ENCODE measurements at regions not wholly inside any gene's neighbourhood (a gene's known extent, or its start where the extent isn't known, plus 50 kb on each side); places are given as distances from the start of the nearest gene placed in this dataset.
"Not testable (repeated sequence)": the region's sequence is repeated elsewhere in the genome, so short reads cannot be mapped to it uniquely, and the experiment has no call there.

- DNase-seq (ENCODE audit: low read depth in 1 of 2, low spot score in 1 of 2) = no peak
Observed at GRCh38 chr3:177382944-177383343, 185.7 kb upstream of the TBL1XR1 start.

- no peak for DNase-seq (ENCODE audit: low read depth in 1 of 2, low spot score in 1 of 2)
Observed at GRCh38 chr3:177385186-177385585, 187.9 kb upstream of the TBL1XR1 start.

GRCh38 chr3:177385831-177386301 lies 188.6 kb upstream of the TBL1XR1 start:
- no peak for DNase-seq (ENCODE audit: low read depth in 1 of 2, low spot score in 1 of 2)

- no peak for DNase-seq (ENCODE audit: low read depth in 1 of 2, low spot score in 1 of 2)
Observed at GRCh38 chr3:177388209-177388608, 190.9 kb upstream of the TBL1XR1 start.

- not testable (repeated sequence) for DNase-seq (ENCODE audit: low read depth in 1 of 2, low spot score in 1 of 2)
Observed at GRCh38 chr3:177394231-177395024, 197.1 kb upstream of the TBL1XR1 start.

- DNase-seq (ENCODE audit: low read depth in 1 of 2, low spot score in 1 of 2) = no peak
Observed at GRCh38 chr3:177396733-177397132, 199.5 kb upstream of the TBL1XR1 start.

GRCh38 chr3:177401375-177401774 lies 204.1 kb upstream of the TBL1XR1 start:
- DNase-seq (ENCODE audit: low read depth in 1 of 2, low spot score in 1 of 2) = no peak

GRCh38 chr3:177402533-177402932 lies 205.3 kb upstream of the TBL1XR1 start:
- DNase-seq (ENCODE audit: low read depth in 1 of 2, low spot score in 1 of 2) = no peak

GRCh38 chr3:177405191-177405672 lies 207.9 kb upstream of the TBL1XR1 start:
- DNase-seq (ENCODE audit: low read depth in 1 of 2, low spot score in 1 of 2) = no peak

- no peak for DNase-seq (ENCODE audit: low read depth in 1 of 2, low spot score in 1 of 2)
Observed at GRCh38 chr3:177410730-177411129, 213.4 kb upstream of the TBL1XR1 start.

GRCh38 chr3:177411201-177411600 lies 213.9 kb upstream of the TBL1XR1 start:
- DNase-seq (ENCODE audit: low read depth in 1 of 2, low spot score in 1 of 2) = no peak

GRCh38 chr3:177412677-177413170 lies 215.4 kb upstream of the TBL1XR1 start:
- not testable (repeated sequence) for DNase-seq (ENCODE audit: low read depth in 1 of 2, low spot score in 1 of 2)

- DNase-seq (ENCODE audit: low read depth in 1 of 2, low spot score in 1 of 2) = no peak
Observed at GRCh38 chr3:177414093-177414492, 216.8 kb upstream of the TBL1XR1 start.

- no peak for DNase-seq (ENCODE audit: low read depth in 1 of 2, low spot score in 1 of 2)
Observed at GRCh38 chr3:177418787-177419186, 221.5 kb upstream of the TBL1XR1 start.

GRCh38 chr3:177419904-177420601 lies 222.8 kb upstream of the TBL1XR1 start:
- DNase-seq (ENCODE audit: low read depth in 1 of 2, low spot score in 1 of 2) = no peak

- no peak for DNase-seq (ENCODE audit: low read depth in 1 of 2, low spot score in 1 of 2)
Observed at GRCh38 chr3:177420651-177421480, 223.6 kb upstream of the TBL1XR1 start.

- no peak for DNase-seq (ENCODE audit: low read depth in 1 of 2, low spot score in 1 of 2)
Observed at GRCh38 chr3:177421481-177421785, 224.2 kb upstream of the TBL1XR1 start.

GRCh38 chr3:177424521-177424920 lies 227.2 kb upstream of the TBL1XR1 start:
- no peak for DNase-seq (ENCODE audit: low read depth in 1 of 2, low spot score in 1 of 2)

GRCh38 chr3:177425042-177425441 lies 227.8 kb upstream of the TBL1XR1 start:
- no peak for DNase-seq (ENCODE audit: low read depth in 1 of 2, low spot score in 1 of 2)

GRCh38 chr3:177426106-177426877 lies 229.0 kb upstream of the TBL1XR1 start:
- DNase-seq (ENCODE audit: low read depth in 1 of 2, low spot score in 1 of 2) = no peak
